ENCODE measurements at regions not wholly inside any gene's neighbourhood (a gene's known extent, or its start where the extent isn't known, plus 50 kb on each side); places are given as distances from the start of the nearest gene placed in this dataset.
"Not testable (repeated sequence)": the region's sequence is repeated elsewhere in the genome, so short reads cannot be mapped to it uniquely, and the experiment has no call there.

DNA sequence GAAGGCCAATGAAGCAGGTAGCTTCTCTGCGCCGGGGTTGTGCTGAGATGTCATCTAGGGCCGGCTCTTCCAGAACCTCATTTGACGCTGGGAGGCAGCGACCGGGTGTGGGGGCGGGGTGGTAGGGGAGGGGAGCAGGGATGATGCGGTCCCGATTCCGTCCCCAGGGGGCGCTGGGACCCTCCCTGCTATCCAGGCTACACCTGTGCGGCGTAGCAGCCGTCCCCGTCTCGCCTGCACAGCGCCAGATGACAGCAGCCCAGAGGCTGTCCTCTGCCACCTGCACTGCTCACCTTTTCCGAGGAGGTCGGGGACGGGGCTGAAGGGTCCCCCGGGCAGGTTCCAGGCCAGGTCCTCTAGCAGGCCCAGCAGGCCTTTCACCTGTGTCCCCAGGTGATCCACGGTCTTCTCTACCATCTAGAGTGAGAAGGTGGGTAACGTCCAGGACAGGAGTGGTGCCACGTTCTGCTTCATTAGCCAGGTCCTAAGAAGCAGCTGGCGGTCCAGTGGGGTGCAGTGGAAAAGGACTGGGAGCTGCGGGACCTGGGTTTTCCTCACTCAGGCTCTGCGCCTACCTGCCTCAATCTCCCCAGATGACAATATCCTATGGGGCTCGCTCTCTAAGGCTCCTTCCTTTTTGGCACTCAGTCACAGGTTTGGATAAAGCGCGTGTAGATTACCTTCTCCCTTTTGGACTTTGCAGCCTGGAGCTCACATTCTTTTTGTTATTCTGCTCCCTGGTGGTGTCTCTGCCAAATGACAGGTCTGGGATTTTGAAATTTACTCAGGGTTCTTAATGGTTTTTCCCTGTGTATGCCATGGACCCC lies 56.0 kb upstream of the RAB6C start:
- peak; percentile 7 for DNase-seq

DNA sequence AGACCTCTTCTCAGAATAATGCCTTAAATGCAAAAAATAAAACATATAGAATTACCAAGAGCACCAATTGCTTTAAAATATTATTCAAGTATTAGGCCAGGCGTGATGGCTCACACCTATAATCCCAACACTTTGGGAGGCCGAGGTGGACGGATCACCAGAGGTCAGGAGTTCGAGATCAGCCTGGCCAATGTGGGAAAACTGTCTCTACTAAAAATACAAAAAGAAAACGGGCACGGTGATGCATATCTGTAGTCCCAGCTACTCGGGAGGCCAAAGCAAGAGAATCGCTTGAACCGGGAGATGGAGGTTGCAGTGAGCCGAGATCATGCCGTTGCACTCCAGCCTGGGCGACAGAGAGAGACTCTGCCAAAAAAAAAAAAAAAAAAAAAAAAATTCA lies 55.4 kb upstream of the RAB6C start:
- not testable (repeated sequence) for DNase-seq

DNA sequence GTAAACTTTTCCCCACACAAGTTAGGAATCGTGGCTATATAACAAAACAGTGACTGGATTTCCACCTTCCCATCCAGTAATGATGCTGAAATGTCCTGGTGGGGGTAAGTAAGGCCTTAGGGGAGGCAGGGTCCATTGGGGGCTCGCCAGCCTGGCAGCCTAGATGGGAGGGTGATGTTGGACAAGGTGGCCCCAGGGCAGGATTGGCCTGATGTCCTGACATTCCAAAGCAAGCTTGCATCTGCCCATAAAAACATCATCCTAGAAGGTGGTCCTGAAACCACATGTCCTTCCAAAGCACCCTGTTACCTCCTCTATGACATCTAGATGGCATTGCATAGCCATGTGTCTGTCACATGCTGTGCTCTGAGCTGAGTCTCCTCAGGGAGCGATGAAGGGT lies 54.1 kb upstream of the RAB6C start:
- DNase-seq = no peak

DNA sequence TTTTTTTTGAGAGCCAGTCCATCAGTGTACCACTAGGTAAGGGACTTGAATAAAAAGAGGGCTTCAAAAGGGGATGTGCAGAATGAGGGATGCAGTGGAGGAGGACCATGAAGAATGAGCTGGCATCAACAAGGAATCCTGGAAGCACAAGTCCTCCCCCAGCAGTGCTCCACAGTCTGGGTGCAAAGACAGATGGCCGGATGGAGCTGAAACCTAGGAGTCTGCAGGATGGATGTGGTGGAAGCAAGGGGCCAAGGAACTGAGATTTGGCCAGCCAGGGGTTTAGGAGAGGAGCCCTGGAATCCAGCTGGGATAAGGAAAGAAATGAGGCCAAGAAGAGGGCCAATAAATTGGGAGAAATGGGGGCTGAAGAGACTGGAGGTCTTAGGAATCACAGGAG lies 51.8 kb upstream of the RAB6C start:
- DNase-seq = no peak

DNA sequence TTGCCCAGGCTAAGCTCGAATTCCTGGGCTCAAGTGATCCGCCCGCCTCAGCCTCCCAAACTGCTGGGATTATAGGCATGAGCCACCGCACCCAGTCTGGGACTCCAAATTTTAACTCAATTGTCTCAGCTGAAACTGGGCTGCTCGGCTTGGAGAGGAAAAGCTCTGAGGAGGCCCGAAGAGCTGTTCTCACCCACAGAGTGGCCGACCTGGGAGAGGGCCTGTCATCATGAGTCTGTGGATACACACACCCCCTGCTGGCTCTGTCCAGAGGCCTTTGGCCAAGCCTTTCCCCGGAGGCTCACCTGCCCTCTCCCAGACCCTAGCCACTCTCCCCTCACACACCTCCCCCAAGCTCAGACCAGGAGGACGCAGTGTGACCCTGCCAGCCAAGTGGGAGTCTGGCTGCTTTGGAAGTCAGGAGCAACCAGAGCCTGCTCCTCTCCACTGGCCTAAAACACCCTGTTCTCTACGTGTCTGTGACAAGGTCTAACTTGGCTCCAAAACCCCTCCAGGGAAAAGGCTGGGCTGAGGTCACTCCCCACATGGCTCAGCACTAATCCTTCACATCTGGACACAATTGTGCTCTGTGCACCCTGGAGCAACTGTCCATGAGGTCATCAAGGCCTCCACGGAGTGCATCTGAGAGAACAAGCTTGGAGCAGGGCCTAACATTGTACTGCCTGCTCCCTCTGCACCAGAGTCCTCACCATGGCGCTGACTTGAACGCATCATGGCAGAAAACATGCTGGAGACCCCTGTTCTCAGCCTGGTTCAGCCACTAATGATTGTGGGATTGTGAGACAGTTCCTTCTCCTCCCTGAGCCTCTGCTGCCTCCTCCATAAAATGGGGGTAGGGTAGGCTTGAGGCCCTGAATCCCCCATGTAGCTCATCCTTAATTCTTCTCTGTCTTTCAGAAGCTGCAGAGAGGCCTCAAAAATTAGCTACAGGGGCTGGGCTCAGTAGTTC lies 49.9 kb upstream of the RAB6C start:
- no peak for DNase-seq
